ENCODE measurements at regions not wholly inside any gene's neighbourhood (a gene's known extent, or its start where the extent isn't known, plus 50 kb on each side); places are given as distances from the start of the nearest gene placed in this dataset.

GRCh38 chr17:53548252-53548651, 274.5 kb upstream of the KIF2B start:
- H3K4me3 Mint-ChIP-seq, result no peak overlapping the region
- ATAC-seq (ENCODE audit: low read depth in 2 of 2) (no peak), DNase-seq (no peak)
- H3K9me3 ChIP-seq (ENCODE audit: control insufficient read depth in 2 of 2, low read length in 2 of 2), result peaks cover 0 to 4% of the 10 kb centered on the region in 2 experiments
- H3K27ac Mint-ChIP-seq, result no peak overlapping the region
- no peaks in the 10 kb centered on the region for H3K27me3 ChIP-seq (ENCODE audit: control insufficient read depth, insufficient read depth, low read length)
- no peaks in the 10 kb centered on the region for H3K36me3 ChIP-seq (ENCODE audit: control insufficient read depth, insufficient read depth, low read length)
- no peaks in the 10 kb centered on the region for H3K27me3 Mint-ChIP-seq
- no peaks in the 10 kb centered on the region for H3K4me1 ChIP-seq (ENCODE audit: control insufficient read depth, insufficient read depth, low read length, poor library complexity, severe bottlenecking)
- no peak overlapping the region for H3K4me3 ChIP-seq (ENCODE audit: low read depth, low read length)
- no peaks in the 10 kb centered on the region for H3K4me1 Mint-ChIP-seq
- no peaks in the 10 kb centered on the region for H3K36me3 Mint-ChIP-seq
- peaks cover 0 to 16% (median 5%) of the 10 kb centered on the region in 7 donors for H3K9me3 Mint-ChIP-seq
- H3K27ac ChIP-seq (ENCODE audit: insufficient read depth, low read length, poor library complexity, severe bottlenecking), result no peak overlapping the region

- peaks cover 0 to 12% (median 2%) of the 10 kb centered on the region in 7 donors for H3K9me3 Mint-ChIP-seq
- H3K27me3 ChIP-seq (ENCODE audit: control insufficient read depth, insufficient read depth, low read length), result no peaks in the 10 kb centered on the region
- H3K36me3 ChIP-seq (ENCODE audit: control insufficient read depth, insufficient read depth, low read length), result no peaks in the 10 kb centered on the region
- no peak overlapping the region for H3K27ac Mint-ChIP-seq
- H3K27ac ChIP-seq (ENCODE audit: insufficient read depth, low read length, poor library complexity, severe bottlenecking), result no peak overlapping the region
- H3K36me3 Mint-ChIP-seq, result no peaks in the 10 kb centered on the region
- no peaks in the 10 kb centered on the region for H3K4me1 Mint-ChIP-seq
- DNase-seq (no peak), ATAC-seq (ENCODE audit: low read depth in 2 of 2) (no peak)
- H3K4me3 ChIP-seq (ENCODE audit: low read depth, low read length), result no peak overlapping the region
- H3K9me3 ChIP-seq (ENCODE audit: control insufficient read depth in 2 of 2, low read length in 2 of 2), result peaks cover 0 to 4% of the 10 kb centered on the region in 2 experiments
- H3K4me1 ChIP-seq (ENCODE audit: control insufficient read depth, insufficient read depth, low read length, poor library complexity, severe bottlenecking), result no peaks in the 10 kb centered on the region
- H3K4me3 Mint-ChIP-seq, result no peak overlapping the region
- no peaks in the 10 kb centered on the region for H3K27me3 Mint-ChIP-seq
These were observed 279.3 kb upstream of the KIF2B start for GRCh38 chr17:53543472-53543871.

- H3K4me3 ChIP-seq (ENCODE audit: low read depth, low read length), result no peak overlapping the region
- ATAC-seq (ENCODE audit: low read depth in 2 of 2) (no peak), DNase-seq (no peak)
- H3K36me3 Mint-ChIP-seq, result no peaks in the 10 kb centered on the region
- H3K9me3 Mint-ChIP-seq, result peaks cover 0 to 7% (median 2%) of the 10 kb centered on the region in 7 donors
- peaks cover 0 to 5% of the 10 kb centered on the region in 2 experiments for H3K9me3 ChIP-seq (ENCODE audit: control insufficient read depth in 2 of 2, low read length in 2 of 2)
- H3K27ac ChIP-seq (ENCODE audit: insufficient read depth, low read length, poor library complexity, severe bottlenecking), result no peak overlapping the region
- no peaks in the 10 kb centered on the region for H3K27me3 Mint-ChIP-seq
- no peaks in the 10 kb centered on the region for H3K36me3 ChIP-seq (ENCODE audit: control insufficient read depth, insufficient read depth, low read length)
- H3K4me3 Mint-ChIP-seq, result no peak overlapping the region
- H3K27ac Mint-ChIP-seq, result no peak overlapping the region
- H3K4me1 Mint-ChIP-seq, result no peaks in the 10 kb centered on the region
- no peaks in the 10 kb centered on the region for H3K4me1 ChIP-seq (ENCODE audit: control insufficient read depth, insufficient read depth, low read length, poor library complexity, severe bottlenecking)
- no peaks in the 10 kb centered on the region for H3K27me3 ChIP-seq (ENCODE audit: control insufficient read depth, insufficient read depth, low read length)
These were observed 284.6 kb upstream of the KIF2B start for GRCh38 chr17:53538129-53538617.

- H3K4me1 ChIP-seq (ENCODE audit: control insufficient read depth, insufficient read depth, low read length, poor library complexity, severe bottlenecking), result no peaks in the 10 kb centered on the region
- H3K27ac ChIP-seq (ENCODE audit: insufficient read depth, low read length, poor library complexity, severe bottlenecking), result no peak overlapping the region
- H3K9me3 Mint-ChIP-seq, result peaks cover 3 to 20% (median 9%) of the 10 kb centered on the region in 7 donors
- no peak for ATAC-seq (ENCODE audit: low read depth in 2 of 2)
- H3K27me3 ChIP-seq (ENCODE audit: control insufficient read depth, insufficient read depth, low read length), result no peaks in the 10 kb centered on the region
- no peak overlapping the region for H3K27ac Mint-ChIP-seq
- H3K36me3 ChIP-seq (ENCODE audit: control insufficient read depth, insufficient read depth, low read length), result no peaks in the 10 kb centered on the region
- no peaks in the 10 kb centered on the region for H3K36me3 Mint-ChIP-seq
- H3K4me3 ChIP-seq (ENCODE audit: low read depth, low read length), result no peak overlapping the region
- no peaks in the 10 kb centered on the region for H3K4me1 Mint-ChIP-seq
- no peak for DNase-seq
- H3K4me3 Mint-ChIP-seq, result no peak overlapping the region
- H3K27me3 Mint-ChIP-seq, result no peaks in the 10 kb centered on the region
- H3K9me3 ChIP-seq (ENCODE audit: control insufficient read depth in 2 of 2, low read length in 2 of 2), result no peaks in the 10 kb centered on the region
These were observed 295.3 kb upstream of the KIF2B start for GRCh38 chr17:53527473-53527872.

- Histone ChIP-seq H3K4me3 (ENCODE audit: low read depth, low read length) (no peak overlapping the region), H3K36me3 (ENCODE audit: control insufficient read depth, insufficient read depth, low read length) (no peaks in the 10 kb centered on the region), H3K27ac (ENCODE audit: insufficient read depth, low read length, poor library complexity, severe bottlenecking) (no peak overlapping the region), H3K4me1 (ENCODE audit: control insufficient read depth, insufficient read depth, low read length, poor library complexity, severe bottlenecking) (no peaks in the 10 kb centered on the region), H3K27me3 (ENCODE audit: control insufficient read depth, insufficient read depth, low read length) (no peaks in the 10 kb centered on the region), H3K9me3 (ENCODE audit: control insufficient read depth in 2 of 2, low read length in 2 of 2) (no peaks in the 10 kb centered on the region)
- ATAC-seq (ENCODE audit: low read depth in 2 of 2) (no peak), DNase-seq (no peak)
- Mint-ChIP-seq H3K27me3 (no peaks in the 10 kb centered on the region), H3K27ac (no peak overlapping the region), H3K4me1 (no peaks in the 10 kb centered on the region), H3K36me3 (no peaks in the 10 kb centered on the region), H3K9me3 (peaks cover 3 to 20% (median 9%) of the 10 kb centered on the region in 7 donors), H3K4me3 (no peak overlapping the region)
These were observed 297.1 kb upstream of the KIF2B start for GRCh38 chr17:53525590-53525989.

GRCh38 chr17:53516636-53517035, 306.1 kb upstream of the KIF2B start:
- no peak overlapping the region for H3K27ac Mint-ChIP-seq
- Histone ChIP-seq H3K27me3 (ENCODE audit: control insufficient read depth, insufficient read depth, low read length) (no peaks in the 10 kb centered on the region), H3K36me3 (ENCODE audit: control insufficient read depth, insufficient read depth, low read length) (no peaks in the 10 kb centered on the region), H3K4me1 (ENCODE audit: control insufficient read depth, insufficient read depth, low read length, poor library complexity, severe bottlenecking) (no peaks in the 10 kb centered on the region), H3K9me3 (ENCODE audit: control insufficient read depth in 2 of 2, low read length in 2 of 2) (no peaks in the 10 kb centered on the region), H3K4me3 (ENCODE audit: low read depth, low read length) (no peak overlapping the region), H3K27ac (ENCODE audit: insufficient read depth, low read length, poor library complexity, severe bottlenecking) (no peak overlapping the region)
- DNase-seq (no peak), ATAC-seq (ENCODE audit: low read depth in 2 of 2) (no peak)
- H3K27me3 Mint-ChIP-seq, result no peaks in the 10 kb centered on the region
- H3K9me3 Mint-ChIP-seq, result peaks cover 1 to 21% (median 6%) of the 10 kb centered on the region in 7 donors
- no peak overlapping the region for H3K4me3 Mint-ChIP-seq
- H3K4me1 Mint-ChIP-seq, result no peaks in the 10 kb centered on the region
- H3K36me3 Mint-ChIP-seq, result no peaks in the 10 kb centered on the region

- no peaks in the 10 kb centered on the region for H3K27me3 Mint-ChIP-seq
- H3K4me3 Mint-ChIP-seq, result no peak overlapping the region
- H3K36me3 ChIP-seq (ENCODE audit: control insufficient read depth, insufficient read depth, low read length), result no peaks in the 10 kb centered on the region
- H3K4me1 ChIP-seq (ENCODE audit: control insufficient read depth, insufficient read depth, low read length, poor library complexity, severe bottlenecking), result no peaks in the 10 kb centered on the region
- no peak overlapping the region for H3K4me3 ChIP-seq (ENCODE audit: low read depth, low read length)
- no peak overlapping the region for H3K27ac Mint-ChIP-seq
- peaks cover 0 to under 1% of the 10 kb centered on the region in 2 experiments for H3K9me3 ChIP-seq (ENCODE audit: control insufficient read depth in 2 of 2, low read length in 2 of 2)
- no peaks in the 10 kb centered on the region for H3K4me1 Mint-ChIP-seq
- no peaks in the 10 kb centered on the region for H3K36me3 Mint-ChIP-seq
- peaks cover 0 to 33% (median 3%) of the 10 kb centered on the region in 7 donors for H3K9me3 Mint-ChIP-seq
- H3K27me3 ChIP-seq (ENCODE audit: control insufficient read depth, insufficient read depth, low read length), result no peaks in the 10 kb centered on the region
- ATAC-seq (ENCODE audit: low read depth in 2 of 2) (no peak), DNase-seq (no peak)
- H3K27ac ChIP-seq (ENCODE audit: insufficient read depth, low read length, poor library complexity, severe bottlenecking), result no peak overlapping the region
These were observed 323.4 kb upstream of the KIF2B start for GRCh38 chr17:53499277-53499676.

GRCh38 chr17:53496356-53496755, 326.4 kb upstream of the KIF2B start:
- no peak for DNase-seq
- Histone ChIP-seq H3K4me1 (ENCODE audit: control insufficient read depth, insufficient read depth, low read length, poor library complexity, severe bottlenecking) (no peaks in the 10 kb centered on the region), H3K36me3 (ENCODE audit: control insufficient read depth, insufficient read depth, low read length) (no peaks in the 10 kb centered on the region), H3K9me3 (ENCODE audit: control insufficient read depth in 2 of 2, low read length in 2 of 2) (no peaks in the 10 kb centered on the region), H3K27me3 (ENCODE audit: control insufficient read depth, insufficient read depth, low read length) (no peaks in the 10 kb centered on the region), H3K4me3 (ENCODE audit: low read depth, low read length) (no peak overlapping the region), H3K27ac (ENCODE audit: insufficient read depth, low read length, poor library complexity, severe bottlenecking) (no peak overlapping the region)
- no peaks in the 10 kb centered on the region for H3K4me1 Mint-ChIP-seq
- H3K27ac Mint-ChIP-seq, result no peak overlapping the region
- H3K4me3 Mint-ChIP-seq, result no peak overlapping the region
- ATAC-seq (ENCODE audit: low read depth in 2 of 2), result no peak
- H3K27me3 Mint-ChIP-seq, result no peaks in the 10 kb centered on the region
- no peaks in the 10 kb centered on the region for H3K36me3 Mint-ChIP-seq
- H3K9me3 Mint-ChIP-seq, result peaks cover 0 to 23% (median 6%) of the 10 kb centered on the region in 7 donors

All from CD4-positive, CD25-positive, alpha-beta regulatory T cell (primary cell).